Karpas-422 (cell line): ENCODE measurements at regions not wholly inside any gene's neighbourhood (a gene's known extent, or its start where the extent isn't known, plus 50 kb on each side); places are given as distances from the start of the nearest gene placed in this dataset.

Experiments used
- DNase-seq: peaks from one replicate; pipeline ENCODE4 v3.0.0-alpha.2; 2015
- H2AFZ ChIP-seq: fragments of 200-600 bp; sonication (generic); 2 replicates; pipeline ENCODE4 v1.6.1; 2014; ENCODE audit warnings: antibody characterized with exemption, low read length, mixed read lengths
- H3K27ac ChIP-seq: fragments of 200-600 bp; sonication (generic); 2 replicates; pipeline ENCODE4 v1.5.1; 2014; ENCODE audit warnings: mild to moderate bottlenecking, low read length, moderate library complexity
- H3K27me3 ChIP-seq: fragments of 200-600 bp; sonication (generic); 2 replicates; pipeline ENCODE4 v1.6.1; 2014; ENCODE audit warnings: low read length, mixed read lengths
- H3K36me3 ChIP-seq: fragments of 200-600 bp; sonication (generic); 2 replicates; pipeline ENCODE4 v1.6.1; 2014; ENCODE audit warnings: low read length, mixed read lengths; ENCODE audit not compliant: insufficient read depth
- H3K4me1 ChIP-seq: fragments of 200-600 bp; sonication (generic); 2 replicates; pipeline ENCODE4 v1.6.1; 2014; ENCODE audit warnings: mild to moderate bottlenecking, low read length, mixed read lengths
- H3K4me2 ChIP-seq: fragments of 200-600 bp; sonication (generic); 2 replicates; pipeline ENCODE4 v1.6.1; 2014; ENCODE audit warnings: low read length, low read depth, mild to moderate bottlenecking; ENCODE audit not compliant: poor library complexity, severe bottlenecking
- H3K4me3 ChIP-seq: fragments of 200-600 bp; sonication (generic); 2 replicates; pipeline ENCODE4 v1.5.1; 2014; ENCODE audit warnings: mild to moderate bottlenecking, antibody characterized with exemption, low read length, mixed read lengths
- H3K79me2 ChIP-seq: fragments of 200-600 bp; sonication (generic); 2 replicates; pipeline ENCODE4 v1.6.1; 2014; ENCODE audit warnings: mild to moderate bottlenecking, low read length, mixed read lengths
- H3K9ac ChIP-seq: fragments of 200-600 bp; sonication (generic); 2 replicates; pipeline ENCODE4 v1.6.0; 2014; ENCODE audit warnings: low read length
- H3K9me2 ChIP-seq: fragments of 200-600 bp; sonication (generic), shearing (Covaris generic); replicated peaks from 2 replicates; pipeline ENCODE4 v1.6.0; 2014; ENCODE audit warnings: mild to moderate bottlenecking, low read length, moderate library complexity; ENCODE audit not compliant: insufficient read depth
- H3K9me3 ChIP-seq: fragments of 300-700, 200-600 bp; sonication (generic); 2 replicates; pipeline ENCODE4 v1.6.1; 2014; ENCODE audit warnings: low read length, mixed read lengths
- H4K20me1 ChIP-seq: fragments of 200-600 bp; sonication (generic); 2 replicates; pipeline ENCODE4 v1.6.1; 2014; ENCODE audit warnings: mild to moderate bottlenecking, antibody characterized with exemption, low read length, low read depth; ENCODE audit not compliant: insufficient read depth

DNA sequence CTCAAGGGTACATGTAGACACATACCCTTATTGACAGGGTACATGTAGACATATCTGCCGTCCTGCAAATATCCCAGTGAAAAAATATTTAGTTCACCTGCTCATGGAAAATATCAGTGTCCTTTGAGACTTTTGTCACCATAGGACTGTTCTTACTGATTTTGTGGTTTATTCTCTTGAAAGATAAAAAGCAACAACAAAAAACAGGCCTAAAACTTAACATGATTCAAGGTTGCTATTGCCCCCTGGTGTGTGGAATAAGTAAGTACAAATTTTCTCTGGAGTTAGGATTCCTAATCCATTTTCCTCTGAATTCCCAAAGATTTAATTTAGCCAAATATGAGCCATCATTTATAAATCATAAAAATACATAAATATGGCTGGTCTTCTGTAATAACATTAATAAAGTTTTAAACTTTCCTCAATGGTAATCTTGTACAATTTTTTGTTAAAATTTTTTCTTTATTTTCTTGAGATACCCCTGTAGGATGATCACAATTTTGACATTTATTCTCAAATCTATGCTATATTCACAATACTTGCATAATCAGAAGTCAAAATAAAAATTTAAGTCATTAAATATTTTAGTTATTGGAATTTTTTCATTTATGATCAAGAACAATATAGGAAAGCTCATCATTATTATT lies 741.4 kb upstream of the POT1 start:
- H2AFZ ChIP-seq = no peak overlapping the region
- no peaks in the 10 kb centered on the region for H4K20me1 ChIP-seq
- no peaks in the 10 kb centered on the region for H3K4me1 ChIP-seq
- H3K27ac ChIP-seq = no peak overlapping the region
- no peak overlapping the region for H3K4me2 ChIP-seq
- H3K27me3 ChIP-seq = no peaks in the 10 kb centered on the region
- peaks cover 4% of the 10 kb centered on the region; the same call in 1 of the 2 replicates for H3K9me3 ChIP-seq
- no peaks in the 10 kb centered on the region for H3K9me2 ChIP-seq
- no peak overlapping the region for H3K9ac ChIP-seq
- H3K36me3 ChIP-seq = no peaks in the 10 kb centered on the region
- no peak for DNase-seq
- H3K79me2 ChIP-seq = no peaks in the 10 kb centered on the region
- H3K4me3 ChIP-seq = no peak overlapping the region

DNA sequence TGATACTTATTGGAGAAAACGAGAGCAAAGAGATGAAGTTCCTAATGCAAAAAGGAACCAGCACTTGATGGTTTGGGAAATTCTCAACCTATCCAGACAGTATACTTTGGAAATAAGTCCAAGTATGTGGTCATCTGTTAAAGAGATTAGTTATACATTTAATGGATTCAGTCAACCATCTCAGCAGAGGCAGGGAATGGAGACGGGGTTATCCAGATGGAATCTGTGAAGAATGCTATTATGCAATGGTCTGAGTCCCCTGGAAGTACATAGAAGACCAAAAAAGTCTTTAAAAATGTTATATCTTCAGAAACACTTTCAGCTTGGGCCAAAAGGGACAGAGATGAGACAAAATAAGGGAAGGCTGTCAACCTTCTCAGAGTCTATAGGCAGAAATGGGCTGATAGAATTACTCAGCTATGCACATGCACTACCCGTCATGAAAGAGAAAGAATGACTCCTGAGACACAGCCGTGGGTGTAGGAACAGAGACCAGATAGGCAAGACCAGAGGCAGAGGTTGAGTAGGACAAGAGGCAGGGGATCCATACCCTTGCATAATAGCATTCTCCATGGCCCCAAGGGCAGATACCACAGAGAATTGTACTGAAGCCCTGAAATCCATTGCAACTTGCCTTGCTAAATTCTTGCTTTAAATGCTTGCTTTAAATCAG lies 738.8 kb upstream of the POT1 start:
- Histone ChIP-seq H3K9me3 (no peaks in the 10 kb centered on the region), H3K4me1 (no peaks in the 10 kb centered on the region), H3K9me2 (no peaks in the 10 kb centered on the region), H2AFZ (no peak overlapping the region), H3K36me3 (no peaks in the 10 kb centered on the region), H3K79me2 (no peaks in the 10 kb centered on the region), H3K9ac (no peak overlapping the region), H3K4me3 (no peak overlapping the region), H3K4me2 (no peak overlapping the region), H3K27me3 (no peaks in the 10 kb centered on the region), H3K27ac (no peak overlapping the region), H4K20me1 (no peaks in the 10 kb centered on the region)
- DNase-seq = no peak

DNA sequence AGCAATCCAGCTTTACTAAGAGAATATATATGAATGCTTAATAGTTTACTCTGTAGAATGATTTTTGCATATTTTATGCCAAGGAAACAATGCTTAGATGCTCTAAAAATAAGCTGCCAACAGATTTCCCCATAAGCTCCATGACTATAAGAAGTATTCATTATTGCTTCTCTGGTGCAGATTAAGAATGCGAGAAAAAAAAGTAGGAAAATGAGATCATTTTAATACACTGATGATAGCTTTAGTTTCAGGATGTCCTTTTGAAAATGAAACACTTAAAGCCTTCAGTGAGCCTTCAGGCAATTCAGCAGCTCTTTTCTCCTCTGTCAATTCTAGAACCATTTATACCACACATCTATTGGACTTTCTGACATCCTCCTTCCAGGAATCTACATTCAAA lies 735.0 kb upstream of the POT1 start:
- Histone ChIP-seq H3K36me3 (no peaks in the 10 kb centered on the region), H3K9ac (no peak overlapping the region), H3K27ac (no peak overlapping the region), H3K4me3 (no peak overlapping the region), H3K79me2 (no peaks in the 10 kb centered on the region), H4K20me1 (no peaks in the 10 kb centered on the region), H3K4me1 (no peaks in the 10 kb centered on the region), H3K9me3 (peaks cover 7% of the 10 kb centered on the region; the same call in 1 of the 2 replicates), H3K9me2 (no peaks in the 10 kb centered on the region), H2AFZ (no peak overlapping the region), H3K4me2 (no peak overlapping the region), H3K27me3 (no peaks in the 10 kb centered on the region)
- no peak for DNase-seq

DNA sequence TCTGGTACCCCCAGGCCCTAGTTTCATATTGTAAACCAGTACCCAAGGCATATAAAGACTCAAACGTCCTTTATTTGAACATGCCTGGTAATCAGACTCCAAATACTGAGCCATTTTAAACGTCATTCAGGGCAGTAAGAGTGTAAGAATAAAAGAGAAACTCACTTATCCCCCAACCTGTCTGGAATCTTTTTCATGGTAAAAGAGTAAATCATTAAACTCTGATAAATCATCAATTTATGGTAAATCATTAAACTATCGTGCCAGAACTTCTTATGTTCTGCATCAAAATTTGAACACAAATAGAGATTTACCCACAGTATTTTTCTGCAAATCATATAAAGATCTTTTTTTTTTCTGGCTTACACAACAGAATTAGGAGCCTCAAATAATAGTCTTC lies 734.3 kb upstream of the POT1 start:
- no peaks in the 10 kb centered on the region for H4K20me1 ChIP-seq

DNA sequence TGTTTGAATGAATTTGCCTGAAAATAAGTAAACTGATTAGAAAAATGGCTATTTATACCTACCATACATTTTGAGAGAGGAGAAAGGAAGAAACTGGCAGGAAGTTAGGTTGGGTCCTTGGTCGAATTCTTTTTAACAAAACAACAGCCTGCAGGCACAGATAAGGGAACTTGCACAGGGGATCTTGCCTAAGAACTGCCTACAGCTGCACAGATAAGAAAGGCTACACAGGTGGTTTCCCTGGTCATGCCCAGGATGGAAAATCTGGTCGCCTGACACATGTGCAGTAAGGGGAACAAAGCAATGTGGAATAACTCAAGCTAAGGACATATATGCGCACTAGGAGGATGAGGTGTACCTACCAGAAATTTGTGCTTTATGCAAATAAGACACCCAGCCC lies 732.1 kb upstream of the POT1 start:
- H3K36me3 ChIP-seq = no peaks in the 10 kb centered on the region
- no peak overlapping the region for H2AFZ ChIP-seq
- H3K4me2 ChIP-seq = no peak overlapping the region
- no peak overlapping the region for H3K9ac ChIP-seq
- H3K27me3 ChIP-seq = no peaks in the 10 kb centered on the region
- peaks cover 7% of the 10 kb centered on the region; the same call in 1 of the 2 replicates for H3K9me3 ChIP-seq
- H3K4me3 ChIP-seq = no peak overlapping the region
- H3K79me2 ChIP-seq = no peaks in the 10 kb centered on the region
- no peaks in the 10 kb centered on the region for H3K9me2 ChIP-seq
- DNase-seq = no peak
- no peaks in the 10 kb centered on the region for H3K4me1 ChIP-seq
- no peak overlapping the region for H3K27ac ChIP-seq
- H4K20me1 ChIP-seq = no peaks in the 10 kb centered on the region

More for the DNA sequence above, 734.3 kb upstream of the POT1 start:
- H3K4me3 ChIP-seq = no peak overlapping the region
- no peak overlapping the region for H3K27ac ChIP-seq
- H3K9ac ChIP-seq = no peak overlapping the region
- no peak for DNase-seq
- H3K27me3 ChIP-seq = no peaks in the 10 kb centered on the region
- no peak overlapping the region for H3K4me2 ChIP-seq
- H3K4me1 ChIP-seq = no peaks in the 10 kb centered on the region
- peaks cover 7% of the 10 kb centered on the region; the same call in 1 of the 2 replicates for H3K9me3 ChIP-seq
- H2AFZ ChIP-seq = no peak overlapping the region
- H3K79me2 ChIP-seq = no peaks in the 10 kb centered on the region
- H3K36me3 ChIP-seq = no peaks in the 10 kb centered on the region
- H3K9me2 ChIP-seq = no peaks in the 10 kb centered on the region

DNA sequence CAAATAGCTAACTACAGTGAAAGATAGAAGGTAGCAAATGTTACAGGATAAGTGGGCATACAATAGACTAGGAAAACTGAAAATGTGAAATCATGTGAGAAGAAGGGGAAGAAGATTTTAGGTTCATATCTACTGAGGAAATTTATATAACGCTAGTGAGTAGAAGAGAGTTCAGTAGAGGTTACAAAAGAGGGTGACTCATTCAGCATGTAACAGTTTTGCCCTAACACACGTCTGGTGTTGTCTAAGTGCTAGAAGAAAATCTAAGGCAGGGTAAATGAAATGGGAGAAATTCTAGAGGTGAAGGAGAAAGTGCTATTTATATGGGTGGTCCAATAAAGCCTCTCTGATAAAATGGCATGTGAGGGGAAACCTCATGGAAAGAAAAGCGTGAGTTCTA lies 731.4 kb upstream of the POT1 start:
- H3K4me2 ChIP-seq = no peak overlapping the region
- H3K27ac ChIP-seq = no peak overlapping the region

DNA sequence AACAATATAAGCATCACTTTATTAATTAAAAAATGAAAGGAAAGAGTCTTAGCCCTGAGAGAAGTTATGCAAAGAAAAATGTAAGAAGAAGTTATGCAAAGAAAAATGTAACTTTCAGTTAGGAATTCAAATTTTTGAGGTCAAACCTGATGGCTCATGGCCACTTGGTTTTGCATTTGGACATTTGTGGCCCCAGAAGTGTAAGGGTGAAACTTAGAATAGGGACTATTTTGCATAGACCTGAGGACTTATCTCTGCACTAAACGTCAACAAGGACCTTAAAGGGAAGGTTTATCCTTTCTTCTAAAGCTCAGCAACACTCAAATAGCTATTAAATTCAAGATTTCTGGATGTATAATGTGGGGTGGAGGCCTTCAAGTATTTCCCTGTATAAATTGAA lies 724.5 kb upstream of the POT1 start:
- H3K9me2 ChIP-seq = no peaks in the 10 kb centered on the region
- H3K79me2 ChIP-seq = no peaks in the 10 kb centered on the region
- no peak for DNase-seq
- H3K4me3 ChIP-seq = no peak overlapping the region
- no peak overlapping the region for H3K27ac ChIP-seq
- H3K9me3 ChIP-seq = peaks cover 11% of the 10 kb centered on the region
- no peaks in the 10 kb centered on the region for H3K36me3 ChIP-seq
- no peak overlapping the region for H2AFZ ChIP-seq
- no peaks in the 10 kb centered on the region for H4K20me1 ChIP-seq
- no peaks in the 10 kb centered on the region for H3K4me1 ChIP-seq
- H3K27me3 ChIP-seq = no peaks in the 10 kb centered on the region
- H3K9ac ChIP-seq = no peak overlapping the region
- no peak overlapping the region for H3K4me2 ChIP-seq

More for the DNA sequence above, 731.4 kb upstream of the POT1 start:
- H3K4me1 ChIP-seq = no peaks in the 10 kb centered on the region
- peaks cover 13% of the 10 kb centered on the region for H3K9me3 ChIP-seq
- no peak overlapping the region for H3K4me3 ChIP-seq
- no peak for DNase-seq
- no peak overlapping the region for H3K9ac ChIP-seq
- H2AFZ ChIP-seq = no peak overlapping the region
- H3K27me3 ChIP-seq = no peaks in the 10 kb centered on the region
- no peaks in the 10 kb centered on the region for H4K20me1 ChIP-seq
- H3K36me3 ChIP-seq = no peaks in the 10 kb centered on the region
- H3K9me2 ChIP-seq = no peaks in the 10 kb centered on the region
- H3K79me2 ChIP-seq = no peaks in the 10 kb centered on the region

DNA sequence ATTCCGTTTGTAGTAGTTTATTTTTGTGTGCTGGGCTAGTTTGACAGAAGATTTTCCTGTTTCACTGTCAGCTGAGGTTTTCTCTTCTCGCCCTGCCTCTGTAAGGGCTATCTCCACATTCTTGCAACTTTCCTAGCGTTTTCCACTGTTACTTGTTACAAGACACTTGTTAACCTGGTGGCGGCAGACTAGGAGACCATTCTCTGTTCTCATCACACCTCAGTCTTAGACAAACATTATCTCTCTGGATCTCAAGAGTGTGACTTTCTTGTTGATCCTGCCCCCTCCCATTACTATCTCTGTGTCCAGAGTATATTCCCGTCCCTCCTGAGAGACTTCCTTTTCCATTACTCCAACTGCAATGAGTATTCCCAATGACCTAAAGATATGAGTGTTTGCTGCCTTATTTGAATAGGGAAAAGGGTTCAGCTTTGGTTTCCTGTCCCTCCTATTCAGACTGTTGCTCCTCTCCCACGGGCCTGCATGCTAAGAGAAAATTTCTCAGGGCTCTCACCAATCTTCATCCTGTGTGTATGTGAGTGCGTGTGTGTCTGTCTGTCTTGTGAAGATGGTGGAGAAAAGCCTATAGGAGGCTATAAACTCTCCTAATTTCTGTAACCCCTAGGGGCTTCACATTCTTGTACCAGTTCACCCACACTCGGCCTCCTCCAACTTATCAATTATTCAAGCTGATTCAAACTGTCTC lies 722.4 kb upstream of the POT1 start:
- no peak for DNase-seq
- H3K9me2 ChIP-seq = no peaks in the 10 kb centered on the region
- no peaks in the 10 kb centered on the region for H3K27me3 ChIP-seq
- no peak overlapping the region for H3K4me2 ChIP-seq
- H4K20me1 ChIP-seq = no peaks in the 10 kb centered on the region
- no peaks in the 10 kb centered on the region for H3K79me2 ChIP-seq
- no peak overlapping the region for H3K9ac ChIP-seq
- no peak overlapping the region for H3K27ac ChIP-seq
- no peaks in the 10 kb centered on the region for H3K36me3 ChIP-seq
- H3K4me3 ChIP-seq = no peak overlapping the region
- H3K4me1 ChIP-seq = no peaks in the 10 kb centered on the region
- peaks cover 17% of the 10 kb centered on the region for H3K9me3 ChIP-seq
- no peak overlapping the region for H2AFZ ChIP-seq
